GM12878 (cell line): ENCODE measurements at regions not wholly inside any gene's neighbourhood (a gene's known extent, or its start where the extent isn't known, plus 50 kb on each side); places are given as distances from the start of the nearest gene placed in this dataset.

Source experiments
- ATAC-seq: fragments of 200-7000 bp; cut with Tn5 transposase; 3 replicates; pipeline ENCODE4 v1.9.1; 2020; ENCODE audit warnings: mild to moderate bottlenecking, moderate library complexity
- BruUV-seq: library from RNA; stranded (reverse); fragments of 400-500 nt; replicated peaks from 2 replicates; lab custom pipeline; 2021; lab: Mats Ljungman, UMichigan
- CTCF ChIA-PET: fragments of 300-600 bp; sonication (Branson Sonifier 250); formaldehyde crosslinking; extraction: SDS; loops from one replicate; lab custom pipeline; 2021; ENCODE audit warnings: inconsistent platforms; lab: Yijun Ruan, JAX
- POLR2A ChIA-PET: fragments of 350-600 bp; formaldehyde crosslinking; extraction: SDS; loops from one replicate; lab custom pipeline; 2021; ENCODE audit warnings: inconsistent platforms; lab: Charles Lee
- RAD21 ChIA-PET: fragments of 300-600 bp; sonication (Branson Sonifier 250); formaldehyde crosslinking; loops from one replicate; lab custom pipeline; 2023; ENCODE audit warnings: antibody characterized with exemption; ENCODE audit not compliant: unreplicated experiment; lab: Charles Lee
- SMC1A ChIA-PET: fragments of 300-600 bp; sonication (Branson Sonifier 250); formaldehyde crosslinking; loops from one replicate; lab custom pipeline; 2023; ENCODE audit not compliant: unreplicated experiment, uncharacterized antibody; lab: Charles Lee
- DNase-seq: peaks from one replicate; pipeline ENCODE4 v3.0.0-alpha.2; 2011; ENCODE audit warnings: low read depth, low spot score
- FAIRE-seq: peaks from 3 replicates; lab custom pipeline; 2011; peaks lifted over from hg19 to GRCh38; lab: Jason Lieb, UNC
- H2AFZ ChIP-seq: 2 replicates; pipeline ENCODE4 v1.6.0; 2011; ENCODE audit warnings: low read depth, low read length, control low read depth; ENCODE audit not compliant: control insufficient read depth
- H3K27ac ChIP-seq: 2 replicates; pipeline ENCODE4 v1.5.1; 2011; ENCODE audit warnings: control low read depth; ENCODE audit not compliant: control insufficient read depth, insufficient read depth
- H3K27me3 ChIP-seq, 2 experiments: replicated peaks in 1 of 2; 2 replicates each; pipeline versions ENCODE4 v1.6.0 to v1.6.1; 2011; ENCODE audit warnings: low read length in 1 of 2; ENCODE audit not compliant: control insufficient read depth in 2 of 2, insufficient read depth in 2 of 2
- H3K36me3 ChIP-seq, 2 experiments: 2 replicates each; pipeline ENCODE4 v1.5.1; 2011; ENCODE audit warnings: low read length in 1 of 2; ENCODE audit not compliant: control insufficient read depth in 2 of 2, insufficient read depth in 2 of 2
- H3K4me1 ChIP-seq: 2 replicates; pipeline ENCODE4 v1.6.1; 2011; ENCODE audit warnings: mild to moderate bottlenecking, low read length, moderate library complexity, mixed read lengths; ENCODE audit not compliant: control insufficient read depth, insufficient read depth
- H3K4me2 ChIP-seq: 2 replicates; pipeline ENCODE4 v1.6.0; 2011; ENCODE audit warnings: control low read depth; ENCODE audit not compliant: control insufficient read depth, insufficient read depth
- H3K4me3 ChIP-seq: fragments of 200-600 bp; sonication (generic); 2 replicates; pipeline ENCODE4 v1.5.1; 2016
- H3K79me2 ChIP-seq: 2 replicates; pipeline ENCODE4 v1.6.0; 2011; ENCODE audit warnings: low read length; ENCODE audit not compliant: control insufficient read depth, insufficient read depth
- H3K9ac ChIP-seq: 2 replicates; pipeline ENCODE4 v1.8.0; 2011; ENCODE audit warnings: low read length, control low read depth, mixed read lengths; ENCODE audit not compliant: control insufficient read depth, insufficient read depth
- H3K9me3 ChIP-seq: replicated peaks from 3 replicates; pipeline ENCODE4 v1.5.1; 2011; ENCODE audit warnings: mild to moderate bottlenecking, low read length; ENCODE audit not compliant: control insufficient read depth, insufficient read depth
- H4K20me1 ChIP-seq: 2 replicates; pipeline ENCODE4 v1.6.0; 2011; ENCODE audit not compliant: control insufficient read depth, insufficient read depth
- ATF3 ChIP-seq: IDR thresholded peaks from 2 replicates; pipeline ENCODE4 v1.6.1; 2011; ENCODE audit warnings: low read depth, mild to moderate bottlenecking, low read length, moderate library complexity, borderline replicate concordance; ENCODE audit errors: extremely low read depth
- CHD4 ChIP-seq: fragments of 200-600 bp; sonication (generic); IDR thresholded peaks from 2 replicates; pipeline ENCODE4 v1.6.1; 2016; ENCODE audit warnings: mild to moderate bottlenecking
- CREM ChIP-seq: IDR thresholded peaks from 2 replicates; pipeline ENCODE4 v1.6.1; 2014; ENCODE audit warnings: antibody characterized with exemption, low read depth
- EGR1 ChIP-seq, 2 experiments: IDR thresholded peaks; 1 replicate in 1 of 2; 2 replicates in 1 of 2; pipeline ENCODE4 v1.6.1; 2011 to 2012; ENCODE audit warnings: low read depth in 2 of 2, low read length in 2 of 2, borderline replicate concordance in 1 of 2, mild to moderate bottlenecking in 1 of 2, moderate library complexity in 1 of 2
- HCFC1 ChIP-seq: fragments of 150-350 bp; IDR thresholded peaks from 2 replicates; pipeline ENCODE4 v1.6.1; 2014; ENCODE audit warnings: low read length
- NBN ChIP-seq: fragments of 450-650 bp; IDR thresholded peaks from 2 replicates; pipeline ENCODE4 v1.6.1; 2016
- NR2C1 ChIP-seq: fragments of 450-650 bp; IDR thresholded peaks from 2 replicates; pipeline ENCODE4 v1.6.1; 2017; ENCODE audit warnings: antibody characterized with exemption, mild to moderate bottlenecking, moderate library complexity
- NR2F1 ChIP-seq: fragments of 450-650 bp; conservative IDR thresholded peaks from 2 replicates; pipeline ENCODE4 v1.6.1; 2017; ENCODE audit warnings: mild to moderate bottlenecking
- PAX8 ChIP-seq: fragments of 450-650 bp; IDR thresholded peaks from 2 replicates; pipeline ENCODE4 v1.6.1; 2017; ENCODE audit warnings: mild to moderate bottlenecking, moderate library complexity
- RBBP5 ChIP-seq: fragments of 200-600 bp; sonication (generic); conservative IDR thresholded peaks from 2 replicates; pipeline ENCODE4 v1.6.1; 2016
- RELB ChIP-seq: fragments of 450-650 bp; IDR thresholded peaks from 2 replicates; pipeline ENCODE4 v1.6.1; 2017; ENCODE audit warnings: low read depth, mild to moderate bottlenecking, moderate library complexity
- RUNX3 ChIP-seq: IDR thresholded peaks from 2 replicates; pipeline ENCODE4 v1.6.1; 2012; ENCODE audit warnings: low read length, inconsistent platforms
- SMAD1 ChIP-seq: fragments of 450-650 bp; IDR thresholded peaks from 2 replicates; pipeline ENCODE4 v1.6.1; 2018; ENCODE audit warnings: mild to moderate bottlenecking, low read depth; ENCODE audit not compliant: partially characterized antibody
- WRNIP1 ChIP-seq: IDR thresholded peaks from 2 replicates; pipeline ENCODE4 v1.6.1; 2011; ENCODE audit warnings: low read depth, low read length, improper control_type of control experiment, borderline replicate concordance
- ZBED1 ChIP-seq: IDR thresholded peaks from 2 replicates; pipeline ENCODE4 v1.6.1; 2016; ENCODE audit warnings: borderline replicate concordance
- ZBTB33 ChIP-seq: fragments of 450-650 bp; IDR thresholded peaks from 2 replicates; pipeline ENCODE4 v1.6.1; 2017; ENCODE audit warnings: mild to moderate bottlenecking
- ZNF687 ChIP-seq: fragments of 450-650 bp; IDR thresholded peaks from 2 replicates; pipeline ENCODE4 v1.6.1; 2017; ENCODE audit warnings: mild to moderate bottlenecking, moderate library complexity
- WGBS: methylation state at CpG from one replicate; pipeline ENCODE4 v1.1.6; 2016; ENCODE audit warnings: low lambda C conversion rate; ENCODE audit not compliant: insufficient replicate concordance, insufficient coverage; ENCODE audit errors: missing lambda C conversion rate; 5-methylcytosine and 5-hydroxymethylcytosine counted together
- in situ Hi-C: fragments of 300-500 bp; cut with MboI; formaldehyde crosslinking; loops from 9 replicates; pipeline ENCODE4 v1.14.3; 2018; ENCODE audit warnings: mixed read lengths
- intact Hi-C: fragments of 100-400 bp; cut with micrococcal nuclease; formaldehyde crosslinking; loops from one replicate; pipeline ENCODE4 v1.14.2; 2022; ENCODE audit not compliant: unreplicated experiment

GRCh38 chr2:128545829-128546228, 227.2 kb upstream of the HS6ST1 start (continued):
- TF ChIP-seq NR2C1, result no peak
- TF ChIP-seq, all 136 proteins: peak for 0

GRCh38 chr2:128547667-128548066, 229.0 kb upstream of the HS6ST1 start:
- H3K36me3 ChIP-seq, result no peaks in the 10 kb centered on the region
- intact Hi-C loops, result no loop called here
- ChIA-PET POLR2A (no interaction called here), CTCF (interaction anchor here (0.6 kb wide), 1 partner anchor 885 kb away, joined by 3 read pairs; no protein-coding TSS in a partner anchor), SMC1A (no interaction called here), RAD21 (no interaction called here)
- H3K9me3 ChIP-seq, result no peaks in the 10 kb centered on the region
- ATAC-seq (no peak), DNase-seq (no peak), FAIRE-seq (no peak)
- H3K4me3 ChIP-seq, result no peak overlapping the region
- no peaks in the 10 kb centered on the region for H3K79me2 ChIP-seq
- BruUV-seq, result no TSS peak
- no peaks in the 10 kb centered on the region for H3K4me1 ChIP-seq
- H3K4me2 ChIP-seq, result no peak overlapping the region
- H2AFZ ChIP-seq, result no peak overlapping the region
- in situ Hi-C loops, result no loop called here
- 30% methylated on average over 3 of the region's 3 CpGs for WGBS
- no peaks in the 10 kb centered on the region for H4K20me1 ChIP-seq
- no peaks in the 10 kb centered on the region; a peak in 1 of 4 replicates for H3K27me3 ChIP-seq
- H3K27ac ChIP-seq, result no peak overlapping the region
- no peak overlapping the region for H3K9ac ChIP-seq
- TF ChIP-seq ZBTB33 (no peak), CREM (no peak), PAX8 (no peak), ATF3 (no peak), EGR1 (IDR thresholded peaks at IDR 0.05; ENCODE audit: borderline replicate concordance in 1 of 2, low read depth in 2 of 2, low read length in 2 of 2) (no peak), NBN (no peak), WRNIP1 (no peak), ZBED1 (no peak), HCFC1 (no peak), CHD4 (no peak), RUNX3 (no peak), ZNF687 (no peak), RBBP5 (no peak), NR2F1 (no peak), RELB (no peak), SMAD1 (no peak)
